SHP77 (cell line): ENCODE measurements at regions not wholly inside any gene's neighbourhood (a gene's known extent, or its start where the extent isn't known, plus 50 kb on each side); places are given as distances from the start of the nearest gene placed in this dataset.

Experiments used
- DNase-seq, 2 experiments: peaks; one replicate each; lab custom pipeline; 2025; lab: John Stamatoyannopoulos, UW

DNA sequence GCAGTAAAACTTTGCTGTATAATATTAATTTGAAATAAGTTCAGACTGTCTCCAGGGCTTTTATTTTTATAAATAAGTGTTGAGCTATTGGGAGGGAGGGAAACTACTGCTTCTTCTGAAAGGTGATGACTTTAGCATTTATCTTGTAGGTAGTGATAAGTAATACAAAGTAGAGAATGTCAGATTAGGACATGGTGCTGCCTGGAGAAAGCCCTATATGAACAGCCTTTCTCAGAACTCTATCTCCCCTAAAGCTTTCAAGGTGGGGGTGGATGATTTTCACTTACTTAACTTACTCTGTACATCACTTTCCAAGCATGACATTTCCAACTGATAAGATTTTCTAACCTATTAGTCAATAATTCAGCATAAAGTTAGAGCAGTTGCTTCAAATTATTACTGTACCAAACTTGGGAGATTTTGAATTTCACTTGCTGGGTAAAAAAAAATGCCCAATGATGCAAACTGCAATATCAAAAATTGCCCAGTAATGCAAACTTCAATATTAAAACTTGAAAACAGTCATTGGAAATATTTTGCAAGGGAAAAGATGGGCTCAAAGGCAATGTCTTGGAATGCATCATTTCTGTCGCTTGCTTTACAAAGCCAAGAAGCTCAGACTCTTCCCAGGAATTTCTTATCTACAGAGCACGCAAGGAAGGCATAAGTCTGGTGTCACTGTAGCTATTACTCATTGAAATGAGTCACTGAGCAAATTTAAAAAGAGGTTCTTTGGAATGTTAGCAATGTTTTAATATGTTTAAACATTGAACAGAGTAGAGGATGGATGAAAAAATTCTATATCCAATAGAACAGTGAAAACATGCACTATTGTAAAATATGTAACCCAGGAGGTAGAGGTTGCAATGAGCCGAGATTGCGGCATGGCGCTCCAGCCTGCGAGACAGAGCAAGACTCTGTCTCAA, 569.5 kb downstream of the PSAT1 start:
- no peak for DNase-seq

DNA sequence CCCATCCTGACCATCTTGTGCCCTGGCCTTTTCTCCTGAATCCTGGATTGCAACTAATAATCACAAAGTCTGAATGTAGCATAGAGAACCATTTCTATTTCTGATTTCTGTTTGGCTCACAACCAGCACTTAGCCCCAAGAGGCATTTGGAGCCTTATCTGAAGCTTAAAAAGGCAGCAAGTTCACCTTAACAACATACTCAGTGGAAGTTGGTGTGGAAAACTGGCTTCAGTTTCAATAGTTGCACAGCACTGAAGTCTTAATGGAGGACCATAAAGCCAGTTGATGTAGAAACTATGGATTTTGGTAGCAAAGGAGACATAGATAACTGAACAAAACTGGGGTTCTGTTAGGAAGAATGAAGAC, 574.1 kb downstream of the PSAT1 start:
- DNase-seq: no peak

DNA sequence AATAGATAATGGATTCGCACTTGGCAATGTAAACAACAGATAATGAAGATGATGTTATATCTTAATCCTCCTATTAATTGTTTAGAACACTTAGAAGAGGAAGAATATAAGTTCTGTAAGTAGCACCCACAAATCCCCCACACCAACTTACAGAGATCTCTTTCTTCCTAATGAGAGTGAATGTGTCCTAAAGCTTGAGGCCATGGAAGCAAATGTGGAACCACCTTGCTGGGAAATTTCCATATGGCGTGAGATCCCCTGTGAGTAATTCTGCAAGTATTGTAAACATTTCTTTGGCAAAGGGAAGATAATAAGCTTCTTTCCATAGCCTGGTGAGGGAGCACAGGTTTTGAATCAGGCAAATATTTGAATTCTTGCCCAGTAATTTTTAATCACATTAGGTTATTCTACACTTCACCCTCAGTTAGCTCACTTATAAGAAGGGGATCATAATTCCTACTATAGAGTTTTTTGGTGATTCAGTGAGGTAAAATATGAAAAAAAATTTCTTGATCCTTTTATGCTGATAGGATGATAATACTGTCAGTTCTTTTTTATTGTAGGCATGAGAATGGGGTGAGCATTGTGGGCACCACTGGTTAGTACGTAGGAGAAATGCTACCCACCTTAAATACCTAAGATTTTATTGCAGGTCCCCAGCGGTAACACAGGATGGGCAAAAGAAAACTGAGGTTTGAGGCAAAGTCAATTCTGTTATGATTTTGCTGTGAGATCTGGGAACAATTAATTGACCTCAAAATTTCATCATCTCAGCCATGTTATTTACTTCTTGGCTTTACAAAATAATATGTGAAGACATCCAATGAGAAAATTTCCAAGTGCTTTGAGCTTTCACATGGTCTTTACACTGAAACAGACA, 574.8 kb downstream of the PSAT1 start:
- no peak for DNase-seq

DNA sequence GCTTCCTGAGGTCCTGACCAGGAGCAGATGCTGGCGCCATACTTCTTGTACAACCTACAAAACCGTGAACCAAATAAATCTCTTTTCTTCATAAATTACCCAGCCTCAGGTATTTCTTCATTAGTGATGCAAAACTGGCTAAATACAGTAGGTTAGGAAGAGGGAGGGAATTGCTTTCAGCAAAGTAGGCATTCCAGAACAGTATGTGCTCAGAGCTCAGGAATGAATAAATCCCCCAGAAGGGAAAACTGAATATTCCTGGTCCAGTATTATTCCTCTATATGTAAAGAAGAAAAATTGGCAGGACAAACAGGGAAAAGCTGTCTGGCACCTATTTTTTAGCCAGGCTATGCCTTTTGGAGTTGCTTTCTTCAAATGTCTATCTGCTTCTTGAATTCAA, 577.1 kb downstream of the PSAT1 start:
- DNase-seq: no peak

DNA sequence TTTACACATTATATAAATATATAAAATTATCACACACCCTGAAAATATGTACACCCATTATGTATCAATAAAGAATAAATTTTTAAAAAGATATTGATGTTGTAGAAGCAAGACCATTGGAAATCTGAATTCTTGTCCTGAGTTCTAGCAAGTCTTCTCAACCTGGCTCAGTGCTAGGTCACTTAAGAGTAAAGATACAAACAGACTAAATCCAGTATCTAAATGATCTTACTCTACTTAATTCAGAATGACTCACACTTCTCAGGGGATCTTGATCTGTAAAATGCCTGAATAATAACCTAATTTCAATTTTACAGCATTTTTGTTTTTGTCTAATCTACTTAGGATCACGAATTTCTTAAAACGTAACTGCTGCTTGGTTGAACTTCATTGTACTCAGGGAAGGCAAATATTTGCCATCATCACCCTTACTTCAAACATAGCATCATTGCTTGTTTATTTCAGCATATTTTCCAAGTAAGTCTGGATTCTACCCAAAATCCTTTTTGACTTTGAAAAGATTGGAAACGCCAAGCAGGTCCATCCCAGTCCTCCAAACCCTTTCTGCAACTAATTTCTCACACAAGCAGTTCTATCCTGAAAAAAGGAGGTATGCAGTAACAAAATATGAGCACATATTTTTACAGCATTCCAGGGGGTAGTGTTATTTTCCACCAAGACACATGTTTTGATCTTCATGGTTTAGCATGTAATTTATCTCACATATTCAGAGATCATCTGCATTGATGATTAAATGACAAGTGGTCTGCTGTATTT, 582.6 kb downstream of the PSAT1 start:
- no peak for DNase-seq

DNA sequence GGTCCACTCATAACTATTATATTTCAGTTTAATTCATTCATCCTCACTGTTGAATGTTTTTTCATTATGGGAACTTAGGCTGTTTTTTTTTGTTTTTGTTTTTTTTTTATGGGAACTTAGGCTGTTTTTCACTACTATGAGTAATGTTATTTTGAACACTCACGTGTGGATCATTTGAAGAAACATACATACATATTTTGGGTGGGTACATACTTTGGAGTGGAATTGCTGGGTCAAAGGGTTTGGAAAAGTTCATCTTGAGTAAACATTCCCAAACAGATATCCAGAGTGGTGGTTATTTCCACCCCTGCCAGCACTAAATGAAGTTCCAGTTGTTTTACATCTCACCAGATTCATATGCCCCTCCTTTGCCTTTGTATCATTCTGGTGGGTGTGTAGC, 584.4 kb downstream of the PSAT1 start:
- no peak for DNase-seq

DNA sequence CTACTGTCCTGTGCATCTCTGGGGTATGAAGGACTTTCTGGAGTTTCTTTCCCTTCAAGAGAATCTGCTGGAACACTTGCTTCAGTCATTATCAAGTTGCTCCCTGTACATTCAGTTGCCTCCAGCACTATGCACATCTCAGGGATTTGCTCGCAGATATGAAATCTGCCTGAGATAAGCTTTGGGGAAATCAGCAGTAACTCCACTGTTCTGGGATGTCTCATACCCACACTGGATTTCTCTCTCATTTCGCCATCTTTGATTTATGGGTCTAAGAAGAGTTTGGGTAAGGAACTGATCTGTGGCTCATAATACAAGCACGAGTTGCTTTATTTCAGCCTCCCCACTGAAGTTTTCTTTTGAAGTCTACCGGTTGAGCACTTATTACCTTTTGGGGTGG, 585.6 kb downstream of the PSAT1 start:
- DNase-seq: no peak

DNA sequence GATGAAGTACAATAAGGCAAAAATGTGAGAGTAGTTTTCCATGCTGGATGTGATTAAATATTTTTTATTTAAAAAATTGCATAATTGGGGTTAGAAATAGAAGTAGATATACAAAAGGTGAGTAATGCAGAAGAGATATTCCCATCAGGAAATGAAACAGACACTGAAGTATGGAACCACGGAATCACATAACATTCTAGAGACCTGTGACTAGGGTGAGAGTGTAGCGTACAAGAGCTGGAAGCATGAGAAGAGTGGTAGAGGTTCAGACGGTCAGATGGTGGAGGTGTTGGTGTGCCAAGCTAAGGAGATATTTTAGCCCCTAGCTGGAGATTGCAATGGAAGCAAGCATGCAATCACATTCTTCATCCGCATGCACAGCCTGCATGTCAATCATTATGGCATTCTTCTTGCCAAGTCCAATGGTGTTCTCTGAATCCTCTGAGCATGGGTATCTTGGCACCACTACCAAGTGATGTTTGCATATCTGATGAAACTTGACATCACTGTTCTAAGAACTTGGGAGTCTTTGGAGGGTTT, 587.8 kb downstream of the PSAT1 start:
- no peak for DNase-seq

DNA sequence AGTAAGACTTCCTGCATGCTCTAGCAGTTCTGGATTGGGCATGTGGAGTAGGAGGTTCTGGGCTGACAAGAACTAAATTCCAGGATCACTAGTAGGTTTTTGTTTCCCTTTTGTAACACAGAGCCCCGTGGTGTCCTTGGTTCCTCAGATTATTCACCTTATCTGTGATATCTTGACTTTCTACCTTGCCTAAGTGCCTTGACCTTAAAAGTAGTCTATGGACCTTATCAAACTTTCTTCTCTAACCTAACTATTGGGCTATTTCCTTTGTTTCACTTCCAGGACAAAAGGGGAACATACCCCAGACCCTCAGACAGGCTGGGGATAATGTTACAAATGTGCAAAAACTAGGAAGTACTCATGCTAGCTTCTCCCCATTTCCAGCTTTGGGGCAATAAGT, 595.3 kb downstream of the PSAT1 start:
- no peak for DNase-seq

DNA sequence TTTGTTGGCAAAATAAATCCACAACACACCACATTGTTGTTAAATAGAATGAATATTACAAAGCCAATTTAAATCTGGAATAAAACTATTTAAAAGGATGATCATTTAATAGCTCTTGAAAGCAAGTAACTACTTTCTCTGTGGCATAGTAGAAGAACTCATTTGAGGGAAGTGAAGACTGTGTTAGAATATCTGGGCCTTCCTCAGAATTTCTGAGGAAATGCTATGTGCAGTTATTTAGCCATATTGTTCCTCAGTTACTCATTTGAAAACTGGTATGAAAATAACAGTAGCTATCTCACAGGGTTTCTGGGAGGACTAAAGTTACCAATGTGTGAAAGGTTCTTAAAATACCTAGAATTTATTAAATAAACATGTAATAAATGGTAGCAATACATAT, 595.8 kb downstream of the PSAT1 start:
- DNase-seq: no peak

DNA sequence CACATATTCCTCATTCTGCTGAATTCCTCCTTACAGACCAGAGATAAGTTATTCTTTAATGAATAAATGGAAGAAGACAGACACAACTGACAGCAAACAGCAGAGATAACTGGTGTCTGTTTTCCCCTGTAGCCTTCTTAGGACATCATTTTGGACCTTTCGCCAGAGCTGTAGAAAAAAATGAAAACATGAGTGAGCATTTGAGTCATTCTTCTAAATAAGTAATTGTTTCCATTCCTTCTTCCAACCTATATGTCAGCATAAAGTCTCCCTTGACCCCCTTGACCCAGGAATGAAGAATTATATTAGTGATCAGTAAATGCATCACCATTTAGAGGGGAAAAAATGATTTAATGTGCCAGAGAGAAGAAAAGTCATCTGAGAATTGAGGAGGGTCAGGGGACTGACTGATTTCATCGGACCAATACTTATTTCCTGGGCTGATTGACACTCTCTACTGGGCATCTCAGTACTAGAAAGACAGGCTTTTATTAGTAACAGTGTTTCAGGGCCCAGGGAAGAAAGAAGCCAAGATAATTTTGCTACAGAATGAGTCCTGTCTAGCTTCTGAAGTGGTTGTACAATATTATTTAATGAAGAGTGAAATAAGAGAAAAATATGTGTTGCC, 597.0 kb downstream of the PSAT1 start:
- DNase-seq: no peak

DNA sequence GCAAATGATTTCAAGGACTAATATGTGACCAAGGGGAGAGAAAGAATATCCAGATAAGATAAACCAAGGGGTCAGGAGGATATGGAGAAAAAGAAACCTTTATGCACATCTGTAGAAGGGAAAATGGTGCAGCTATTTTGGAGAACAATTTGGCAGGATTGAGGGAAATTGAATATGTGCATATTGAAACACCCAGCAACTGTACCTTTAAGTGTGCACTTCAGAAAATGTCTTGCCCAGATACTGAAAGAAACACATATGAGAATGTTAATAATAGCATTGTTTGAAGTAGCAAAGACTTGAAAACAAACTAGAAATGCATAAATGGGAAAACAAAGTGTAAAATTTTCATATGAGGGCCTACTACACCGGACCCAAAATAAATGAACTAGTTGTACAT, 599.6 kb downstream of the PSAT1 start:
- DNase-seq: no peak

DNA sequence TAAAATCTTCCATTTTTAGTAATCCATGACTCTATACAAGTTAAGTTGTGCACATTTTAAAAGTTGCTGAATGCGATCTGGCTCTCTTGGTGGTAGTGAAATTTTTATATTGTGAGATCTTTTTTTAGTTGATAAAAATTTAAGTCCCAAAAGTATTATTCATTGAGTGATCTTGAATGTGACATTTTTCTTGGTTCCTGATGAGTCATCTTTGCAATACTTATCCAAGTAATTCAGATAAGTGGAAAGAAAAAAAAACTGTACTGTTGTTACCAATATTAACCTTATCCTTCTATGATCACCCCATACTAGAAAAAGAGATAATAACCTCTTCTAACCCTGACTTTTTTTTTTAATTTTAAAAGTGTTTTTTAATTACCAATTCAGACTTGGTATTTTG, 601.3 kb downstream of the PSAT1 start:
- no peak for DNase-seq

DNA sequence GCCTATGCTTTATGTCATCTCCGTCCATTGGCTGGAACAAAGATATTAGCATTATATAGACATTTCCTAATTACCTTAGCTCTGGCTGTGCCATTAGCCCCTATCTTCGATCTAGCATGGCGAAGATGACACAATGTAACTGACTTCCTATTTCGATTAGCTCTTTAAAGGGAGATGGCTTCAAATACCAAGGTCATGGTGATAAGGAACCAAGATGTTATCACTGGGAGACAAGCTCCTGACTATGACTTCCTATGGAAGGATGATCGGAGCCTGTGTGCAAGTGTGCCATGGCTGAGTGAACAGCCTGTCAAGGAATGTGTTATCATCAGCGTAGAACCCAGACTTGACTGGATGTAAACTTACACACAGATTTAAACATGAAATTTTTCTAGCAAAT, 602.1 kb downstream of the PSAT1 start:
- no peak for DNase-seq

DNA sequence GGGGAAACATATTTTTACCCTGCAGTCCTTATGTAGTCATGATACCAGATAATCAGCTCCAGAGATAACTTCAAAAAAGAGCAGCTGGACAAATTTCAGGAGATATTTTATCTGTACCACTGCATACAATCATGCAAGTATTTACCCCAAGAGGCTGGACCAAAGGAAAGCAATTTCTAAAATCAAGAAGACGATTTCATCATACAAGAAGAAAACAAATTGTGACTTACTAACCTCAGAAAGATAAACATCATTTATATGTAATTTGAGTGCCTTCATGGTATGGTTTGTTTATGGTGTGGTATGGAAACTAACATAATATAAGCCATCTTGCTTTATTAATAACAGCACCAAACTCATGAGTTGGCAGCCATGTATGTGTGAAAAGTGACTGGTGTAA, 603.6 kb downstream of the PSAT1 start:
- no peak for DNase-seq

DNA sequence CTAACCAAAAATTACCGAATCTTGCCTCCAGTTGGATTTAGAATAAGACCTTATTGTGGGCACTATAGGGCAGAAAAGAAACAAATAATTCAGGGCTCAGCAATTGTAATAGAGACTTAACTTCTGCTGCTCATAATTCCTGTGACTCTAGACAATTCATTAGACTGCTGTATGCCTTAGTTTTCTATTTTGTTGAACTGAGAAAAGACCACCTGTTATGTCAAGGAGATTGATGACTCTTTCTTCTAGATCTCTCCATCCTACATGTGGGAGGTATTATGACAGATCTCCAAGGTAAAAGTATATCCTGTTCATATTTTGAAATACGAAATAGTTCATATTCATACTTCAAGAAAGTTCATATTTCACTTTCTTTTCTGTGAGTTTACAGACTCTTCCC, 605.1 kb downstream of the PSAT1 start:
- no peak for DNase-seq

DNA sequence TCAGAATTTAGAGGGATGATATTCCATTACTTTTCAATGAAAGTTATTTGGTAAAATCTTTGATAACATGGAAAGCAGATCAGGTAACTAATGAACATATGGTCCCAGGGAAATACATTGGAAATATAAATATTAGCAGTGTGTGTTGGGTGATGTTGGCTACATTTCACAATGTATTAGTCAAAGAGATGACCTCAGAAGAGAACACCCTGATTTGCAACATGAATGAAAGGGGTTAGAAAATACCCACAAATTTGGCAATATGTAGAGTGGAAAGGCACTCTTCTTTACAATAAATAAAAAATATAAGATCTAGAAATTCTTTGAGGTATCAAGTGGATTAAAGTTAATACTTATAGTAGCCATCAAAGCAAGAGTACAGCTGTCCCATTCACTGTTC, 606.7 kb downstream of the PSAT1 start:
- no peak for DNase-seq

DNA sequence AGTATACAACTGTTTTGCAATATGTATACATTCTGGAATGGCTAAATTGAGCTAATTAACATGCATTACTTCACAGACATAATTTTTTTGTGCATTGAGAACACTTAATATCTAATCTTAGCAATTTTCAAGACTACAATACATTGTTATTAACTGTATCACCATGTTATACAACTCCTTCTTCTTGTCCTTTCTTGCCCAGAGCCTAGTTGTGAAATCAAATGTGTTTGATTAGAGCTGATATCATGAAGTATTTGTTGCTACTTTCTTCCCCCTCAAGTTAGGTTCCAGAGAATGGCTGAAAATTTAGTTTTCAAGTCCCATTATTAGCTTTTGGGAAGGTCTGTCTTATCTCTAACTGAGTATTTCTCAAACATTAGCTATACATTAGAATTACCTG, 607.8 kb downstream of the PSAT1 start:
- no peak for DNase-seq

DNA sequence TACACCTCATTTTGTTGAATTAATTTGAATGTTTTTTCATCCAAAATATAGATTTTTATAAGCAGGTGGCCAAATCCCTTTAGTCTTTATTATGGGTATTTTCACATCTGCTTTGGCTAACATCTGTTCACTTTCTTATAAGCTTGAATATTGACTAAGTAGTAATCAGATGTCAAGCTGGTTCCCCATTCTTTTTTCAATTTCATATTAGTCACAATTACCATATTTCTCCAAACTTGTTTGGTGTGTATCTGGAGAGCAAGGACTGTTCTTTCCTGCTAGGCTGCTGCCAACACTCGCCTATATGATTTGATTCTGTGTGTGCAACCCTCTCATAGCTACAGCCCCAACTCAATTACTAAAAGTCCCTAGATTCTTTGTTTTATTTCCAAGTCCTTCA, 608.5 kb downstream of the PSAT1 start:
- DNase-seq: no peak

DNA sequence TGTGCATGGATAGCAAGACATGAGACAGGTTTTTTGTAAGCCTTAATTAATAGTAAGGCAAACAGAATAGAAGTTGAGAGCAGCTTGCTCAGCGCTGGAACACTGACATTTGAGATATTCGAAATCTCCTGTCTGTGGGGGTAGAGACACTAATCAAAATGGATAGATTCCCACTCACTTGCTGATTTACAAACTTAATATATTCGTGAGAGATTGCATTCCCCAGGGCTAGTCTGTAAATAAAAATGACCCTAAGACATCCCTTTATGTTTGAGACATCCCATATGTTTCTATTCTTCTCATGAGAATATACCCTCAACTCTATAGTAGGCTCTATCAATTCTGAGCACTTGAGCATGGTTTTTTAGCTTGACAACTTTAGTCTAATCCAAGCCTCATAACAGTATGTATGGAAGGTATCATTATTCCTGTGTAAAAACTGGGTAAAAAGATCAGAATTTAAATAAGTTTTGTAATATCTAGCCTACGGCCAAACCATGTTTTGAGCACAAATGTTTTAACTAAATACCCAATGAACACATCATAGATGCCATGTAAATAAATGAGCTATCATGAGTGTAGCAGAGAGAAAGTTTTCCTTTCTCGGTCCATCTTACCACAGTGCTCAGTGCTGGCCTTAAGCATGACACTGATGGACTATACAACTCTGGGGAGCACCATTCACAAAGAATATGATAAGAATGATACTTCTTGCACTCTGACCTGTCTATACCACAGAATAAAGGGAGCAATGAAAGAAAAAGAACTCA, 609.2 kb downstream of the PSAT1 start:
- no peak for DNase-seq

DNA sequence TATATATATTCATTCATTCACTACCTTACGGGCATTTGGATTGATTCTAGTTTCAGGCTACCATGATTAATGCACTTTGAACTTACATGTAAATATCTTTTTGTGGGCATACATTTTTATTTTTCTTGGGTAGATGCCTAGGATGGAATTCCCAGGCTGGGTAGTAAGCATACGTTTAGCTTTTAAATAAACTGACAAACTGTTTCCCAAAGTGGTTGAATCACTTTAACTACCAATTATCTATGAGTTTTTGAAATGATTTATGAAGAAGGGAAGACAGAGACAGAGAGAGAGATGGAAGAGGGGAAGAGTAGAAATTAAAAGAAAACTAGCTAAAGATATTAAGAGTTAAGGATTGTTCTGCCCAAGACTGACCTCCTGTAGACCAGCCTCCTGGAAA, 612.6 kb downstream of the PSAT1 start:
- no peak for DNase-seq
